DND-41 (cell line): ENCODE measurements at regions not wholly inside any gene's neighbourhood (a gene's known extent, or its start where the extent isn't known, plus 50 kb on each side); places are given as distances from the start of the nearest gene placed in this dataset.
"Not testable (repeated sequence)": the region's sequence is repeated elsewhere in the genome, so short reads cannot be mapped to it uniquely, and the experiment has no call there.

Experiments used
- CTCF ChIP-seq: IDR thresholded peaks from 2 replicates; pipeline ENCODE4 v1.5.1; 2012; ENCODE audit warnings: borderline replicate concordance, low read length, moderate library complexity, mild to moderate bottlenecking; ENCODE audit not compliant: poor library complexity, severe bottlenecking; ENCODE audit errors: extremely low read depth
- EZH2 ChIP-seq: IDR thresholded peaks from 3 replicates; pipeline ENCODE4 v1.6.1; 2012; ENCODE audit warnings: borderline replicate concordance, low read depth, mild to moderate bottlenecking, moderate library complexity, low read length, inconsistent platforms; ENCODE audit not compliant: severe bottlenecking

DNA sequence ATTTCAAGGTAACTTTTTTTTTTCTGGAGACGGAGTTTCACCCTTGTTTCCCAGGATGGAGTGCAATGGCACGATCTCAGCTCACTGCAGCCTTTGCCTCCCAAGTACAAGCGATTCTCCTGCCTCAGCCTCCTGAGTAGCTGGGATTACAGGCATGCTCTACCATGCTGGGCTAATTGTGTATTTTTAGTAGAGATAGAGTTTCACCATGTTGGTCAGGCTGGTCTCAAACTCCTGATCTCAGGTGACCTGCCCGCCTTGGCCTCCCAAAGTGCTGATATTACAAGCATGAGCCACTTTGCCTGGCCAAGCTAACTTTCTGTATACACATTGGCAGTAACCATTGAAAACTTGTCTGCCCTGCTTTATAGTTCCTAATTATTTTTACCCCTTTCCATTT, 79.1 kb downstream of the ARRDC3 start:
- TF ChIP-seq CTCF, EZH2: not testable (repeated sequence)
